ENCODE measurements at regions not wholly inside any gene's neighbourhood (a gene's known extent, or its start where the extent isn't known, plus 50 kb on each side); places are given as distances from the start of the nearest gene placed in this dataset.
"Not testable (repeated sequence)": the region's sequence is repeated elsewhere in the genome, so short reads cannot be mapped to it uniquely, and the experiment has no call there.

GRCh38 chr13:61898207-61898606, 482.6 kb upstream of the PCDH20 start:
- Histone ChIP-seq H3K4me1 (ENCODE audit: control insufficient read depth in 1 of 2, low read depth in 2 of 2) (no peaks in the 10 kb centered on the region), H3K36me3 (no peaks in the 10 kb centered on the region), H3K9me3 (no peaks in the 10 kb centered on the region), H3K4me3 (no peak overlapping the region), H3K27ac (no peak overlapping the region), H3K27me3 (replicated peaks; ENCODE audit: insufficient read depth) (no peaks in the 10 kb centered on the region)
- TF ChIP-seq CTCF (IDR thresholded peaks at IDR 0.05): no peak
- DNase-seq (ENCODE audit: low spot score): no peak
- ATAC-seq (ENCODE audit: insufficient number of reproducible peaks, low FRiP score, low read depth): no peak

DNA sequence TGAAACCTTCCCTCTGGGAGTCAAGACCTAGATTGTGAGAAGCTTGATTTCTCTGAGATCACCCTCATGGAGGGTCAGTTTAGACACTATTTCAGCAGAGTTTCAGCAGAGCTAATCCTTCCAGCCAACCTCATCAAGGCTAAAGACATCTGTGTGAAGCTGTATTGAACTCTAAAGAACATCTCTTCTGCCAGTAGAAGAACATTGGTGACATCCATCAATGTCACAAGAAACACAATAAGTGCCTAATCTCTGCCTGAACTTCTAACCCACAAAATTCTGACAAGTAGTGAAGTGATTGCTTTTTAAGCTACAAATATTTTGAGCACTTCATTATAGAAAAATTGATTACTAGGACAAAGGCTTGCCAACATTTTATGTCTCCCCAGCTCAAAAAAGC, 475.8 kb upstream of the PCDH20 start:
- H3K27me3 ChIP-seq (replicated peaks; ENCODE audit: insufficient read depth): no peaks in the 10 kb centered on the region
- DNase-seq (ENCODE audit: low spot score) (no peak), ATAC-seq (ENCODE audit: insufficient number of reproducible peaks, low FRiP score, low read depth) (no peak)
- H3K4me1 ChIP-seq (ENCODE audit: control insufficient read depth in 1 of 2, low read depth in 2 of 2): no peaks in the 10 kb centered on the region
- no peaks in the 10 kb centered on the region for H3K36me3 ChIP-seq
- TF ChIP-seq CTCF (IDR thresholded peaks at IDR 0.05): no peak
- H3K4me3 ChIP-seq: no peak overlapping the region
- no peak overlapping the region for H3K27ac ChIP-seq
- H3K9me3 ChIP-seq: no peaks in the 10 kb centered on the region

GRCh38 chr13:61884830-61885229, 469.2 kb upstream of the PCDH20 start:
- no peaks in the 10 kb centered on the region for H3K27me3 ChIP-seq (replicated peaks; ENCODE audit: insufficient read depth)
- H3K36me3 ChIP-seq: no peaks in the 10 kb centered on the region
- no peaks in the 10 kb centered on the region for H3K9me3 ChIP-seq
- no peaks in the 10 kb centered on the region for H3K4me1 ChIP-seq (ENCODE audit: control insufficient read depth in 1 of 2, low read depth in 2 of 2)
- TF ChIP-seq CTCF (IDR thresholded peaks at IDR 0.05): no peak
- DNase-seq (ENCODE audit: low spot score) (no peak), ATAC-seq (ENCODE audit: insufficient number of reproducible peaks, low FRiP score, low read depth) (no peak)
- H3K4me3 ChIP-seq: no peak overlapping the region
- H3K27ac ChIP-seq: no peak overlapping the region

DNA sequence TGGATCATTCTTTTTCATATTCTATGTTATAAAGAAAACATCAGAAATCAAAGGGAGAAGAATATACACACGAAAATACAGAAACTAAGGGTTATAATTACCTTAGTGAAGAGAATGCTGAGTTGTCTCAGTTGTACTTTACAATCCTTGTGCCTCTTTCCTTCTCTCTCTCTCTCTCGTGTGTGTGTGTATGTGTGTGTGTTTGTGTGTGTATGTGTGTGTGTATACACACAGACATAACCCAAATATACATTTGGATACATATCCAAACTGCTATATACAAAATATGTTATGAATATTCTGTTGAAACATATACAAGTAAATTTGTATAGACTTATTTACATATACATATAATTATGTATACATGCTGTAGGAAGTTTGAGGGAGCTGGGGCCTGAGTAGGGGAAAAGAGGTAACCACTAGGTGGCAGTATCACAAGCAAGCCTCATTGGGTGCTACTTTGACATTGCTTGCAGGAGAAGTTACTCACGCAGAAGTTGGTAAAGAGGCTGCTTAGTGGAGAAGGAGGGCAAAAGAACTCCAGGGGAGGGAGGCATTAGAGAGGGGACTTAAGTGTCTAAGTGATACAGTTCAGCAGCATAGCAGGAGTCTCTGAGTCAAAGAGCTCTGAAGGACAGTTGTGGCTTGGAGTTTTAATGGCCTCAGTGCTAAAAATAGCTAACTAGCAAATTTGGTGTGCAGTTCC, 465.1 kb upstream of the PCDH20 start:
- ATAC-seq (ENCODE audit: insufficient number of reproducible peaks, low FRiP score, low read depth): no peak
- TF ChIP-seq CTCF (IDR thresholded peaks at IDR 0.05): no peak
- DNase-seq (ENCODE audit: low spot score): no peak
- Histone ChIP-seq H3K27ac (no peak overlapping the region), H3K4me1 (ENCODE audit: control insufficient read depth in 1 of 2, low read depth in 2 of 2) (no peaks in the 10 kb centered on the region), H3K27me3 (replicated peaks; ENCODE audit: insufficient read depth) (no peaks in the 10 kb centered on the region), H3K36me3 (no peaks in the 10 kb centered on the region), H3K4me3 (no peak overlapping the region), H3K9me3 (peaks cover 4% of the 10 kb centered on the region)

GRCh38 chr13:61878565-61878964, 462.9 kb upstream of the PCDH20 start:
- ATAC-seq (ENCODE audit: insufficient number of reproducible peaks, low FRiP score, low read depth); DNase-seq (ENCODE audit: low spot score); H3K27ac ChIP-seq; H3K9me3 ChIP-seq; H3K27me3 ChIP-seq (replicated peaks; ENCODE audit: insufficient read depth); H3K4me1 ChIP-seq (ENCODE audit: control insufficient read depth in 1 of 2, low read depth in 2 of 2); H3K4me3 ChIP-seq; H3K36me3 ChIP-seq: not testable (repeated sequence)
